BE2C (cell line): ENCODE measurements at regions not wholly inside any gene's neighbourhood (a gene's known extent, or its start where the extent isn't known, plus 50 kb on each side); places are given as distances from the start of the nearest gene placed in this dataset.
"Not testable (repeated sequence)": the region's sequence is repeated elsewhere in the genome, so short reads cannot be mapped to it uniquely, and the experiment has no call there.

Experiments
- DNase-seq: peaks from one replicate; pipeline ENCODE4 v3.0.0-alpha.2; 2020
- H3K27me3 ChIP-seq: fragments of 250-450 bp; sonication (Bioruptor Pico); 2 replicates; pipeline ENCODE4 v1.5.1; 2020; ENCODE audit warnings: mild to moderate bottlenecking
- H3K36me3 ChIP-seq: fragments of 250-450 bp; sonication (Bioruptor Pico); 2 replicates; pipeline ENCODE4 v1.5.1; 2020; ENCODE audit warnings: mild to moderate bottlenecking
- H3K4me1 ChIP-seq: fragments of 250-450 bp; sonication (Bioruptor Pico); 2 replicates; pipeline ENCODE4 v1.5.1; 2020
- H3K4me3 ChIP-seq: 2 replicates; pipeline ENCODE4 v1.5.1; 2011; ENCODE audit warnings: low read depth, low read length
- H3K9me3 ChIP-seq: fragments of 250-450 bp; sonication (Bioruptor Pico); 2 replicates; pipeline ENCODE4 v1.5.1; 2020
- CTCF ChIP-seq: IDR thresholded peaks from 2 replicates; pipeline ENCODE4 v1.5.1; 2012; ENCODE audit warnings: mild to moderate bottlenecking, low read depth, low read length

GRCh38 chr1:118461154-118461553 is 276.1 kb upstream of the SPAG17 start:
- H3K36me3 ChIP-seq, result no peaks in the 10 kb centered on the region
- no peaks in the 10 kb centered on the region for H3K9me3 ChIP-seq
- no peak for DNase-seq
- no peaks in the 10 kb centered on the region for H3K27me3 ChIP-seq
- H3K4me1 ChIP-seq, result no peaks in the 10 kb centered on the region
- 0 out of 2 replicates have a peak, but pooled peaks have one; percentile 18 for TF ChIP-seq CTCF
- no peak overlapping the region for H3K4me3 ChIP-seq

GRCh38 chr1:118459871-118460270 is 274.8 kb upstream of the SPAG17 start:
- Histone ChIP-seq H3K9me3 (no peaks in the 10 kb centered on the region), H3K4me3 (no peak overlapping the region), H3K36me3 (no peaks in the 10 kb centered on the region), H3K4me1 (no peaks in the 10 kb centered on the region), H3K27me3 (no peaks in the 10 kb centered on the region)
- no peak for TF ChIP-seq CTCF
- no peak for DNase-seq

GRCh38 chr1:118453856-118454255 is 268.8 kb upstream of the SPAG17 start:
- not testable (repeated sequence) for H3K4me1 ChIP-seq, H3K36me3 ChIP-seq, H3K9me3 ChIP-seq, DNase-seq, H3K4me3 ChIP-seq, H3K27me3 ChIP-seq

- DNase-seq, result no peak
- no peak for TF ChIP-seq CTCF
These were observed 260.1 kb upstream of the SPAG17 start for GRCh38 chr1:118445156-118445555.

GRCh38 chr1:118442214-118442613 is 257.2 kb upstream of the SPAG17 start:
- H3K27me3 ChIP-seq, result no peaks in the 10 kb centered on the region
- H3K4me1 ChIP-seq, result no peaks in the 10 kb centered on the region
- H3K4me3 ChIP-seq, result no peak overlapping the region
- no peaks in the 10 kb centered on the region for H3K36me3 ChIP-seq
- no peak for TF ChIP-seq CTCF
- DNase-seq, result no peak
- H3K9me3 ChIP-seq, result no peaks in the 10 kb centered on the region

More at GRCh38 chr1:118445156-118445555, 260.1 kb upstream of the SPAG17 start:
- H3K9me3 ChIP-seq, result no peaks in the 10 kb centered on the region
- no peak overlapping the region for H3K4me3 ChIP-seq
- no peaks in the 10 kb centered on the region for H3K27me3 ChIP-seq
- no peaks in the 10 kb centered on the region for H3K36me3 ChIP-seq
- no peaks in the 10 kb centered on the region for H3K4me1 ChIP-seq

GRCh38 chr1:118437664-118438063 is 252.6 kb upstream of the SPAG17 start:
- Histone ChIP-seq H3K4me3 (no peak overlapping the region), H3K4me1 (no peaks in the 10 kb centered on the region), H3K27me3 (no peaks in the 10 kb centered on the region), H3K9me3 (no peaks in the 10 kb centered on the region), H3K36me3 (no peaks in the 10 kb centered on the region)
- no peak for TF ChIP-seq CTCF
- DNase-seq, result no peak

- no peak for TF ChIP-seq CTCF
- no peak overlapping the region for H3K4me3 ChIP-seq
- H3K9me3 ChIP-seq, result no peaks in the 10 kb centered on the region
- H3K36me3 ChIP-seq, result no peaks in the 10 kb centered on the region
- no peak for DNase-seq
- no peaks in the 10 kb centered on the region for H3K27me3 ChIP-seq
- no peaks in the 10 kb centered on the region for H3K4me1 ChIP-seq
These were observed 244.8 kb upstream of the SPAG17 start for GRCh38 chr1:118429856-118430255.
